PC-3 (cell line): ENCODE measurements at regions not wholly inside any gene's neighbourhood (a gene's known extent, or its start where the extent isn't known, plus 50 kb on each side); places are given as distances from the start of the nearest gene placed in this dataset.

Experiments used
- ATAC-seq: fragments of 200-7000 bp; cut with Tn5 transposase; 2 replicates; pipeline ENCODE4 v1.9.1; 2020; ENCODE audit warnings: mild to moderate bottlenecking, moderate library complexity
- BruUV-seq: library from RNA; stranded (reverse); fragments of 400-500 nt; replicated peaks from 2 replicates; lab custom pipeline; 2021; lab: Mats Ljungman, UMichigan
- CTCF ChIA-PET: fragments of 300-600 bp; sonication (Branson Sonifier 250); formaldehyde crosslinking; loops from one replicate; lab custom pipeline; 2022; ENCODE audit warnings: antibody characterized with exemption; lab: Charles Lee
- POLR2A ChIA-PET: fragments of 300-600 bp; sonication (Branson Sonifier 250); formaldehyde crosslinking; loops from one replicate; lab custom pipeline; 2022; ENCODE audit warnings: antibody characterized with exemption; ENCODE audit not compliant: unreplicated experiment; lab: Charles Lee
- DNase-seq: peaks from one replicate; pipeline ENCODE4 v3.0.0-alpha.2; 2015
- H2AFZ ChIP-seq: fragments of 300-600 bp; sonication (generic); 2 replicates; pipeline ENCODE4 v1.6.0; 2016; ENCODE audit warnings: antibody characterized with exemption, low read length
- H3F3A ChIP-seq: fragments of 300-600 bp; sonication (generic); one replicate; pipeline ENCODE4 v1.6.0; 2017; ENCODE audit warnings: antibody characterized with exemption, low read length, control low read depth, mild to moderate bottlenecking; ENCODE audit not compliant: unreplicated experiment
- H3K27ac ChIP-seq: fragments of 300-600 bp; sonication (generic); 2 replicates; pipeline ENCODE4 v1.5.1; 2016; ENCODE audit warnings: mild to moderate bottlenecking, low read length
- H3K27me3 ChIP-seq: fragments of 300-600 bp; sonication (generic); 2 replicates; pipeline ENCODE4 v1.6.1; 2016; ENCODE audit warnings: low read length, mixed read lengths
- H3K36me3 ChIP-seq: fragments of 300-600 bp; sonication (generic); 2 replicates; pipeline ENCODE4 v1.6.1; 2016; ENCODE audit warnings: low read depth, mixed run types, low read length, mixed read lengths
- H3K4me1 ChIP-seq: fragments of 300-600 bp; sonication (generic); 2 replicates; pipeline ENCODE4 v1.5.1; 2016; ENCODE audit warnings: low read length; ENCODE audit not compliant: insufficient read depth
- H3K4me2 ChIP-seq: fragments of 300-600 bp; sonication (generic); 2 replicates; pipeline ENCODE4 v1.6.0; 2016; ENCODE audit warnings: low read length
- H3K4me3 ChIP-seq: fragments of 300-600 bp; sonication (generic); 2 replicates; pipeline ENCODE4 v1.5.1; 2016; ENCODE audit warnings: mild to moderate bottlenecking, low read length, mixed read lengths
- H3K79me2 ChIP-seq: fragments of 300-600 bp; sonication (generic); 2 replicates; pipeline ENCODE4 v1.6.1; 2017; ENCODE audit warnings: low read length, mixed read lengths
- H3K9ac ChIP-seq: fragments of 300-600 bp; sonication (generic); 2 replicates; pipeline ENCODE4 v1.6.0; 2016; ENCODE audit warnings: mild to moderate bottlenecking, low read length
- H3K9me2 ChIP-seq: fragments of 300-600 bp; sonication (generic); replicated peaks from 2 replicates; pipeline ENCODE4 v1.6.1; 2016; ENCODE audit warnings: mixed run types, low read length, mixed read lengths
- H3K9me3 ChIP-seq: fragments of 300-600 bp; sonication (generic); 2 replicates; pipeline ENCODE4 v1.6.1; 2016; ENCODE audit warnings: low read length, mixed read lengths
- H4K20me1 ChIP-seq: fragments of 300-600 bp; sonication (generic); 2 replicates; pipeline ENCODE4 v1.6.1; 2016; ENCODE audit warnings: low read length, mixed read lengths
- CTCF ChIP-seq: fragments of 300-600 bp; sonication (generic); conservative IDR thresholded peaks from 2 replicates; pipeline ENCODE4 v1.5.1; 2017; ENCODE audit warnings: antibody characterized with exemption, low read depth, mild to moderate bottlenecking, low read length
- EZH2 ChIP-seq: fragments of 300-600 bp; sonication (generic); IDR thresholded peaks from one replicate; pipeline ENCODE4 v1.6.1; 2017; ENCODE audit warnings: antibody characterized with exemption, mild to moderate bottlenecking, low read length; ENCODE audit not compliant: unreplicated experiment
- EZH2phosphoT487 ChIP-seq: fragments of 300-600 bp; sonication (generic); IDR thresholded peaks from 2 replicates; pipeline ENCODE4 v1.6.1; 2018; ENCODE audit warnings: mild to moderate bottlenecking, antibody characterized with exemption, low read length, borderline replicate concordance
- intact Hi-C: fragments of 100-400 bp; cut with micrococcal nuclease; formaldehyde crosslinking; loops from 2 replicates; pipeline ENCODE4 v1.9.0; 2023

- no peaks in the 10 kb centered on the region for H3K9me3 ChIP-seq
- no peak overlapping the region for H3K4me2 ChIP-seq
- peaks cover 5% of the 10 kb centered on the region; the same call in 1 of the 2 replicates for H3K4me1 ChIP-seq
- ChIA-PET CTCF (no interaction called here), POLR2A (interaction anchor here (0.7 kb wide), 1 partner anchor 92 kb away, joined by 4 read pairs; no protein-coding TSS in a partner anchor)
- intact Hi-C loops = no loop called here
- H3K9me2 ChIP-seq = no peaks in the 10 kb centered on the region
- H3K36me3 ChIP-seq = no peaks in the 10 kb centered on the region
- no TSS peak for BruUV-seq
- DNase-seq (peak; percentile 17), ATAC-seq (no peak)
- H3F3A ChIP-seq = no peaks in the 10 kb centered on the region
- no peak overlapping the region for H3K4me3 ChIP-seq
- H3K79me2 ChIP-seq = no peaks in the 10 kb centered on the region
- H3K9ac ChIP-seq = no peak overlapping the region
- no peaks in the 10 kb centered on the region for H3K27me3 ChIP-seq
- H4K20me1 ChIP-seq = no peaks in the 10 kb centered on the region
- no peak overlapping the region for H2AFZ ChIP-seq
- no peak overlapping the region for H3K27ac ChIP-seq
- no peak for TF ChIP-seq EZH2
- TF ChIP-seq CTCF = no peak
- TF ChIP-seq EZH2phosphoT487 = no peak
Measured at GRCh38 chr6:51528556-51528955, 558.9 kb downstream of the PKHD1 start.

GRCh38 chr6:51529240-51529639 is 558.2 kb downstream of the PKHD1 start:
- H3K27me3 ChIP-seq = no peaks in the 10 kb centered on the region
- ATAC-seq (no peak), DNase-seq (peak; percentile 64)
- no peaks in the 10 kb centered on the region for H3K36me3 ChIP-seq
- no peaks in the 10 kb centered on the region for H3K9me3 ChIP-seq
- no peaks in the 10 kb centered on the region for H3K9me2 ChIP-seq
- H3K4me1 ChIP-seq = peaks cover 5% of the 10 kb centered on the region; the same call in 1 of the 2 replicates
- no peak overlapping the region for H3K4me3 ChIP-seq
- intact Hi-C loops = no loop called here
- H3K9ac ChIP-seq = no peak overlapping the region
- H3F3A ChIP-seq = no peaks in the 10 kb centered on the region
- H3K4me2 ChIP-seq = peak overlapping the region; percentile 15; the same call in 1 of the 2 replicates
- BruUV-seq = no TSS peak
- CTCF ChIA-PET = no interaction called here
- H3K79me2 ChIP-seq = no peaks in the 10 kb centered on the region
- H2AFZ ChIP-seq = no peak overlapping the region
- no peaks in the 10 kb centered on the region for H4K20me1 ChIP-seq
- no peak overlapping the region for H3K27ac ChIP-seq
- POLR2A ChIA-PET = interaction anchor here (0.7 kb wide), 1 partner anchor 93 kb away, joined by 4 read pairs; no protein-coding TSS in a partner anchor
- no peak for TF ChIP-seq CTCF
- no peak for TF ChIP-seq EZH2
- TF ChIP-seq EZH2phosphoT487 = no peak

- H3K9ac ChIP-seq = no peak overlapping the region
- no TSS peak for BruUV-seq
- H3K27me3 ChIP-seq = peaks cover 4% of the 10 kb centered on the region; the same call in 1 of the 2 replicates
- H2AFZ ChIP-seq = no peak overlapping the region
- H3K9me2 ChIP-seq = no peaks in the 10 kb centered on the region
- no peak overlapping the region for H3K4me2 ChIP-seq
- peaks cover 5% of the 10 kb centered on the region; the same call in 1 of the 2 replicates for H3K4me1 ChIP-seq
- no peaks in the 10 kb centered on the region for H3K79me2 ChIP-seq
- H3K9me3 ChIP-seq = no peaks in the 10 kb centered on the region
- ChIA-PET CTCF (no interaction called here), POLR2A (no interaction called here)
- H3K27ac ChIP-seq = no peak overlapping the region
- peak; percentile 51 for ATAC-seq
- H3K4me3 ChIP-seq = no peak overlapping the region
- intact Hi-C loops = loop anchor here (5.0 kb wide), 1 partner anchor 491 kb away; no protein-coding TSS in a partner anchor
- H3K36me3 ChIP-seq = no peaks in the 10 kb centered on the region
- no peak for DNase-seq
- no peaks in the 10 kb centered on the region for H4K20me1 ChIP-seq
- TF ChIP-seq EZH2 (no peak), EZH2phosphoT487 (no peak), CTCF (peak; percentile 44)
- H3F3A ChIP-seq = no peaks in the 10 kb centered on the region
Measured at GRCh38 chr6:51531623-51532022, 555.8 kb downstream of the PKHD1 start.
